Loucy (cell line): ENCODE measurements at regions not wholly inside any gene's neighbourhood (a gene's known extent, or its start where the extent isn't known, plus 50 kb on each side); places are given as distances from the start of the nearest gene placed in this dataset.

Source experiments
- H2AFZ ChIP-seq: fragments of 200-600 bp; sonication (generic); 2 replicates; pipeline ENCODE4 v1.6.0; 2016; ENCODE audit warnings: antibody characterized with exemption, mild to moderate bottlenecking, low read length, moderate library complexity
- H3F3A ChIP-seq: fragments of 200-600 bp; 2 replicates; pipeline ENCODE4 v1.6.0; 2016; ENCODE audit warnings: antibody characterized with exemption, low read depth, mild to moderate bottlenecking
- H3K27me3 ChIP-seq: fragments of 200-600 bp; sonication (generic); 2 replicates; pipeline ENCODE4 v1.6.1; 2014; ENCODE audit warnings: low read length, mild to moderate bottlenecking; ENCODE audit not compliant: insufficient read depth, poor library complexity, severe bottlenecking
- H3K36me3 ChIP-seq: fragments of 200-600 bp; sonication (generic); 2 replicates; pipeline ENCODE4 v1.6.1; 2016; ENCODE audit warnings: low read length; ENCODE audit not compliant: insufficient read depth
- H3K4me1 ChIP-seq: fragments of 200-600 bp; sonication (generic); 2 replicates; pipeline ENCODE4 v1.5.1; 2014; ENCODE audit warnings: low read length, mild to moderate bottlenecking; ENCODE audit not compliant: insufficient read depth, poor library complexity, severe bottlenecking
- H3K4me2 ChIP-seq: fragments of 200-600 bp; sonication (generic); 2 replicates; pipeline ENCODE4 v1.6.0; 2014; ENCODE audit warnings: antibody characterized with exemption, low read length, low read depth, mild to moderate bottlenecking; ENCODE audit not compliant: poor library complexity, severe bottlenecking
- H3K4me3 ChIP-seq: fragments of 200-600 bp; sonication (generic); 2 replicates; pipeline ENCODE4 v1.5.1; 2014; ENCODE audit warnings: low read length, mild to moderate bottlenecking, mixed read lengths; ENCODE audit not compliant: poor library complexity, severe bottlenecking
- H3K79me2 ChIP-seq: fragments of 200-600 bp; sonication (generic); 2 replicates; pipeline ENCODE4 v1.6.1; 2014; ENCODE audit warnings: low read length; ENCODE audit not compliant: insufficient read depth
- H3K9ac ChIP-seq: fragments of 200-600 bp; sonication (generic); 2 replicates; pipeline ENCODE4 v1.6.0; 2014; ENCODE audit warnings: mild to moderate bottlenecking, low read depth, low read length, moderate library complexity; ENCODE audit not compliant: poor library complexity, severe bottlenecking
- H3K9me2 ChIP-seq: fragments of 200-600 bp; sonication (generic); replicated peaks from 2 replicates; pipeline ENCODE4 v1.6.1; 2016; ENCODE audit warnings: low read depth, low read length, mixed read lengths
- H3K9me3 ChIP-seq: fragments of 200-600 bp; sonication (generic); 2 replicates; pipeline ENCODE4 v1.6.1; 2014; ENCODE audit warnings: mild to moderate bottlenecking, antibody characterized with exemption, low read length, low read depth; ENCODE audit not compliant: insufficient read depth
- H4K20me1 ChIP-seq: fragments of 200-600 bp; sonication (generic); 2 replicates; pipeline ENCODE4 v1.6.0; 2014; ENCODE audit warnings: antibody characterized with exemption, low read length, mild to moderate bottlenecking; ENCODE audit not compliant: insufficient read depth, poor library complexity, severe bottlenecking
- EZH2phosphoT487 ChIP-seq: fragments of 200-600 bp; IDR thresholded peaks from 2 replicates; pipeline ENCODE4 v1.6.1; 2018; ENCODE audit warnings: antibody characterized with exemption, mild to moderate bottlenecking, moderate library complexity, borderline replicate concordance
- TF ChIP-seq, protein P1 (sequence below): fragments of 200-600 bp; sonication (generic); conservative IDR thresholded peaks from 2 replicates; pipeline ENCODE4 v1.5.1; 2014; ENCODE audit warnings: mild to moderate bottlenecking, antibody characterized with exemption, low read length

DNA sequence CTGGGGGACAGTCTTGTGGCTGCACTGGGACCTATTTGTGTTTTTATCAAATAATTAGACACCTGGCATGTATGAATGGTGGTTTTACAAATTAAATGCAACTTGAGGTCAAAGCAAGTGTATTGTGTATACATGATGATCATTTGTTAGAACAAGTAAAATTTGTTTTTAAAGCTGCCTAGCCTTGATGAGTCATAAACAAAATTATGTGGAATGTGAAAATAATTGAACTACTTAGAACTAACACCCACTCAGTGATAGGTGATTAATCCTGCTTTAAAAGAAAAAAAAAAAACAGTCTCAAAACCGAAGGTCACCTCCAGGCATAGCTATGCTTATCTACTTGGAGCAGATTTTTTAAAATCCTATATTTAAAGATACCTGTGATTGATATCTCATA lies 770.3 kb upstream of the SLITRK5 start:
- Histone ChIP-seq H3K36me3 (no peaks in the 10 kb centered on the region), H3K79me2 (no peaks in the 10 kb centered on the region), H4K20me1 (no peaks in the 10 kb centered on the region), H3K9me2 (no peaks in the 10 kb centered on the region), H3K4me1 (no peaks in the 10 kb centered on the region), H3K4me2 (no peak overlapping the region), H3K9ac (no peak overlapping the region), H3F3A (no peaks in the 10 kb centered on the region), H2AFZ (no peak overlapping the region), H3K4me3 (no peak overlapping the region), H3K9me3 (no peaks in the 10 kb centered on the region), H3K27me3 (no peaks in the 10 kb centered on the region)
- no peak for TF ChIP-seq EZH2phosphoT487
- TF ChIP-seq, protein P1, sequence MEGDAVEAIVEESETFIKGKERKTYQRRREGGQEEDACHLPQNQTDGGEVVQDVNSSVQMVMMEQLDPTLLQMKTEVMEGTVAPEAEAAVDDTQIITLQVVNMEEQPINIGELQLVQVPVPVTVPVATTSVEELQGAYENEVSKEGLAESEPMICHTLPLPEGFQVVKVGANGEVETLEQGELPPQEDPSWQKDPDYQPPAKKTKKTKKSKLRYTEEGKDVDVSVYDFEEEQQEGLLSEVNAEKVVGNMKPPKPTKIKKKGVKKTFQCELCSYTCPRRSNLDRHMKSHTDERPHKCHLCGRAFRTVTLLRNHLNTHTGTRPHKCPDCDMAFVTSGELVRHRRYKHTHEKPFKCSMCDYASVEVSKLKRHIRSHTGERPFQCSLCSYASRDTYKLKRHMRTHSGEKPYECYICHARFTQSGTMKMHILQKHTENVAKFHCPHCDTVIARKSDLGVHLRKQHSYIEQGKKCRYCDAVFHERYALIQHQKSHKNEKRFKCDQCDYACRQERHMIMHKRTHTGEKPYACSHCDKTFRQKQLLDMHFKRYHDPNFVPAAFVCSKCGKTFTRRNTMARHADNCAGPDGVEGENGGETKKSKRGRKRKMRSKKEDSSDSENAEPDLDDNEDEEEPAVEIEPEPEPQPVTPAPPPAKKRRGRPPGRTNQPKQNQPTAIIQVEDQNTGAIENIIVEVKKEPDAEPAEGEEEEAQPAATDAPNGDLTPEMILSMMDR = no peak

DNA sequence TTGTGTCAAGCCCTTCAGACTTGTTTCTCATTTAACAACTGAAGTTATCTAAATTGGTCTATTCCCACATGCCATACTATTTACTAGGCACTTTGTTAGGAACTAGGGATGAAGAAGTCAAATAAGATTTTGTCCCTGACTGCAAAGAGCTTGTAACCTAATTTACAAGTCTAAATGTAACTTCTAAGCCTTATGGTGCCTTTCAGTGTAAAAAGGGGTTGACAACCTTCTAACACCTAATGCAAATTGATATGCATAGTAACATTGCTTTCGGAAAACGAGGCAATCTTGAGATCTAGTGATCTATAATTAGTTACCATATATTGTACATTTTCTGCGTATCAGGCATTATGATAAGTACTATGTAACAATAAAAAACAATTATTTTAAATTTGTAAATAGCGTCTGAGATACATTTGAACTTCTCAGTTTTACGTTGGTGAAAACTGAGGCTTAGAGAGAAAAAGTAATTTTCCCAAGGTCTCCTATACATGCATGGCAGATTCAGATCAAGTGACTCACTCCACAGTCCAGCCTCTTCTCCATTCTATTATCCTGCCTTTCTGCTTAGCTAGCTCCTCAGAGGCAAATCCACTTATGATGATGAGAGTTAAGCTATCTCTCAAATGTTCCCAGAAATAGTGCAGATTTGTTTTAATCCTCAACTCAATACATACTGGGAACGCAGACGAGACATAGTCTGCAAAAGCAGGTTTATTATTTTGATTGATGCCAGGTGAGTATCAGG lies 764.9 kb upstream of the SLITRK5 start:
- H3K4me2 ChIP-seq = no peak overlapping the region
- H3K9me3 ChIP-seq = no peaks in the 10 kb centered on the region
- no peak overlapping the region for H3K4me3 ChIP-seq
- TF ChIP-seq EZH2phosphoT487 = no peak
- TF ChIP-seq, protein P1 = no peak
- no peak overlapping the region for H3K9ac ChIP-seq
- no peaks in the 10 kb centered on the region for H3K27me3 ChIP-seq
- H2AFZ ChIP-seq = no peak overlapping the region
- H3F3A ChIP-seq = no peaks in the 10 kb centered on the region
- H3K9me2 ChIP-seq = no peaks in the 10 kb centered on the region
- no peaks in the 10 kb centered on the region for H4K20me1 ChIP-seq
- no peaks in the 10 kb centered on the region for H3K79me2 ChIP-seq
- no peaks in the 10 kb centered on the region for H3K4me1 ChIP-seq
- no peaks in the 10 kb centered on the region for H3K36me3 ChIP-seq

DNA sequence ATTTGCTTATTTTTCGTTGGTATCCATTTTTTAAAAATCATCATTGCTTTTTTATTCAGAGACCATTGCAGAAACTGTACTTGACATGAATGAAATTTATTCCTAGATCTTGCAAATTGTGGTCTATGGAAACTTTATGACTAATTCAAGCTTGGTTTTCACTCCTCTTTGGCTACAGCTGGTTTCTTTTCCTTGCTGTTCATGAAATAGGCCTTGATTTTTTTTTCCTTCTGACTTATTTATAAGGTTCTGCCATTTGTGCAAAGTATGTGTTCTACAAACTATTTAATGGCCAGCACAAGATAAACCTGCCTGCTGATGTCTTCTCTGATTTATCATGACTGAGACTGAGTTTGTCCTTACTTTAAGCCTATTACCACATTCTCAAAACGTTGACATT lies 764.0 kb upstream of the SLITRK5 start:
- Histone ChIP-seq H3K9ac (no peak overlapping the region), H3K4me1 (no peaks in the 10 kb centered on the region), H3K79me2 (no peaks in the 10 kb centered on the region), H3K9me3 (no peaks in the 10 kb centered on the region), H2AFZ (no peak overlapping the region), H3K27me3 (no peaks in the 10 kb centered on the region), H3K4me2 (no peak overlapping the region), H3K9me2 (no peaks in the 10 kb centered on the region), H3K36me3 (no peaks in the 10 kb centered on the region), H3K4me3 (no peak overlapping the region), H3F3A (no peaks in the 10 kb centered on the region), H4K20me1 (no peaks in the 10 kb centered on the region)
- TF ChIP-seq, protein P1 = no peak
- TF ChIP-seq EZH2phosphoT487 = no peak
